WTC11 (cell line): ENCODE measurements at regions not wholly inside any gene's neighbourhood (a gene's known extent, or its start where the extent isn't known, plus 50 kb on each side); places are given as distances from the start of the nearest gene placed in this dataset.

Experiments used
- CREB1 ChIP-seq: sonication (generic); formaldehyde crosslinking; IDR thresholded peaks from 2 replicates; pipeline ENCODE4 v1.8.0; 2023; ENCODE audit warnings: mild to moderate bottlenecking, missing genetic modification reagents
- ESRRA ChIP-seq: sonication (generic); formaldehyde crosslinking; IDR thresholded peaks from 2 replicates; pipeline ENCODE4 v1.8.1; 2022; ENCODE audit warnings: mild to moderate bottlenecking, missing genetic modification reagents, borderline replicate concordance
- IRF2 ChIP-seq: sonication (generic); formaldehyde crosslinking; IDR thresholded peaks from 2 replicates; pipeline ENCODE4 v1.8.0; 2022; ENCODE audit warnings: low read depth, missing genetic modification reagents, borderline replicate concordance
- JUN ChIP-seq: sonication (generic); formaldehyde crosslinking; IDR thresholded peaks from 2 replicates; pipeline ENCODE4 v1.8.0; 2023; ENCODE audit warnings: mild to moderate bottlenecking, missing genetic modification reagents
- PRRX2 ChIP-seq: fragments of 250-450 bp; sonication (Bioruptor Pico); IDR thresholded peaks from 2 replicates; pipeline ENCODE4 v1.8.0; 2021; ENCODE audit warnings: mild to moderate bottlenecking
- TF ChIP-seq, protein P1 (sequence below): fragments of 250-450 bp; sonication (Bioruptor Pico); IDR thresholded peaks from 2 replicates; pipeline ENCODE4 v2.1.2; 2022; ENCODE audit warnings: mild to moderate bottlenecking, moderate library complexity
- TF ChIP-seq, protein P2 (sequence below): fragments of 200-600 bp; IDR thresholded peaks from 2 replicates; pipeline ENCODE4 v1.8.0; 2022; ENCODE audit warnings: antibody characterized with exemption
- TF ChIP-seq, protein P3 (sequence below): sonication (generic); formaldehyde crosslinking; IDR thresholded peaks from 2 replicates; pipeline ENCODE4 v1.8.0; 2022; ENCODE audit warnings: mild to moderate bottlenecking, missing genetic modification reagents
- TF ChIP-seq, protein P4 (sequence below): fragments of 250-450 bp; sonication (Bioruptor Pico); IDR thresholded peaks from 2 replicates; pipeline ENCODE4 v1.9.0; 2021; ENCODE audit warnings: mild to moderate bottlenecking

DNA sequence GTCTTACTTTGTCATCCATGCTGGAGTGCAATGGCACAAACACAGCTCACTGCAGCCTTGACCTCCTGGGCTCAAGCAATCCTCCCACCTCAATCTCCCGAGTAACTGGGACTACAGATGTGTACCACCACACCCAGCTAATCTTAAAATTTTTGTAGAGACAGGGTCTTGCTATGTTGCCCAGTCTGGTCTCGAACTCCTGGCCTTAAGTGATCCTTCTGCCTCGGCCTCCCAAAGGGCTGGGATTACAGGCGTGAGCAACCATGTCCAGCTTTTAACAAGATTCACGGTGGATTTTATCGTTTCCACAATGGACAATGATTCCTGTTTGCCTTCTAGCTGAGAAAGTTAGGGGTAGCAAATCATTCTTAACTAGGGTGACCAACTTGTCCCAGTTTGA, 165.9 kb downstream of the ZNF608 start:
- TF ChIP-seq JUN (CRISPR knock-in tag) (no peak), CREB1 (CRISPR knock-in tag) (no peak), IRF2 (CRISPR knock-in tag) (no peak), PRRX2 (no peak), ESRRA (no peak)
- TF ChIP-seq, protein P1, sequence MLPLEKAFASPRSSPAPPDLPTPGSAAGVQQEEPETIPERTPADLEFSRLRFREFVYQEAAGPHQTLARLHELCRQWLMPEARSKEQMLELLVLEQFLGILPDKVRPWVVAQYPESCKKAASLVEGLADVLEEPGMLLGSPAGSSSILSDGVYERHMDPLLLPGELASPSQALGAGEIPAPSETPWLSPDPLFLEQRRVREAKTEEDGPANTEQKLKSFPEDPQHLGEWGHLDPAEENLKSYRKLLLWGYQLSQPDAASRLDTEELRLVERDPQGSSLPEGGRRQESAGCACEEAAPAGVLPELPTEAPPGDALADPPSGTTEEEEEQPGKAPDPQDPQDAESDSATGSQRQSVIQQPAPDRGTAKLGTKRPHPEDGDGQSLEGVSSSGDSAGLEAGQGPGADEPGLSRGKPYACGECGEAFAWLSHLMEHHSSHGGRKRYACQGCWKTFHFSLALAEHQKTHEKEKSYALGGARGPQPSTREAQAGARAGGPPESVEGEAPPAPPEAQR (CRISPR knock-in tag) = no peak
- TF ChIP-seq, protein P2, sequence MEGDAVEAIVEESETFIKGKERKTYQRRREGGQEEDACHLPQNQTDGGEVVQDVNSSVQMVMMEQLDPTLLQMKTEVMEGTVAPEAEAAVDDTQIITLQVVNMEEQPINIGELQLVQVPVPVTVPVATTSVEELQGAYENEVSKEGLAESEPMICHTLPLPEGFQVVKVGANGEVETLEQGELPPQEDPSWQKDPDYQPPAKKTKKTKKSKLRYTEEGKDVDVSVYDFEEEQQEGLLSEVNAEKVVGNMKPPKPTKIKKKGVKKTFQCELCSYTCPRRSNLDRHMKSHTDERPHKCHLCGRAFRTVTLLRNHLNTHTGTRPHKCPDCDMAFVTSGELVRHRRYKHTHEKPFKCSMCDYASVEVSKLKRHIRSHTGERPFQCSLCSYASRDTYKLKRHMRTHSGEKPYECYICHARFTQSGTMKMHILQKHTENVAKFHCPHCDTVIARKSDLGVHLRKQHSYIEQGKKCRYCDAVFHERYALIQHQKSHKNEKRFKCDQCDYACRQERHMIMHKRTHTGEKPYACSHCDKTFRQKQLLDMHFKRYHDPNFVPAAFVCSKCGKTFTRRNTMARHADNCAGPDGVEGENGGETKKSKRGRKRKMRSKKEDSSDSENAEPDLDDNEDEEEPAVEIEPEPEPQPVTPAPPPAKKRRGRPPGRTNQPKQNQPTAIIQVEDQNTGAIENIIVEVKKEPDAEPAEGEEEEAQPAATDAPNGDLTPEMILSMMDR = no peak
- TF ChIP-seq, protein P3, sequence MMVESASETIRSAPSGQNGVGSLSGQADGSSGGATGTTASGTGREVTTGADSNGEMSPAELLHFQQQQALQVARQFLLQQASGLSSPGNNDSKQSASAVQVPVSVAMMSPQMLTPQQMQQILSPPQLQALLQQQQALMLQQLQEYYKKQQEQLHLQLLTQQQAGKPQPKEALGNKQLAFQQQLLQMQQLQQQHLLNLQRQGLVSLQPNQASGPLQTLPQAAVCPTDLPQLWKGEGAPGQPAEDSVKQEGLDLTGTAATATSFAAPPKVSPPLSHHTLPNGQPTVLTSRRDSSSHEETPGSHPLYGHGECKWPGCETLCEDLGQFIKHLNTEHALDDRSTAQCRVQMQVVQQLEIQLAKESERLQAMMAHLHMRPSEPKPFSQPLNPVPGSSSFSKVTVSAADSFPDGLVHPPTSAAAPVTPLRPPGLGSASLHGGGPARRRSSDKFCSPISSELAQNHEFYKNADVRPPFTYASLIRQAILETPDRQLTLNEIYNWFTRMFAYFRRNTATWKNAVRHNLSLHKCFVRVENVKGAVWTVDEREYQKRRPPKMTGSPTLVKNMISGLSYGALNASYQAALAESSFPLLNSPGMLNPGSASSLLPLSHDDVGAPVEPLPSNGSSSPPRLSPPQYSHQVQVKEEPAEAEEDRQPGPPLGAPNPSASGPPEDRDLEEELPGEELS (CRISPR knock-in tag) = no peak
- TF ChIP-seq, protein P4, sequence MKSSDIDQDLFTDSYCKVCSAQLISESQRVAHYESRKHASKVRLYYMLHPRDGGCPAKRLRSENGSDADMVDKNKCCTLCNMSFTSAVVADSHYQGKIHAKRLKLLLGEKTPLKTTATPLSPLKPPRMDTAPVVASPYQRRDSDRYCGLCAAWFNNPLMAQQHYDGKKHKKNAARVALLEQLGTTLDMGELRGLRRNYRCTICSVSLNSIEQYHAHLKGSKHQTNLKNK = no peak
